ENCODE measurements at regions not wholly inside any gene's neighbourhood (a gene's known extent, or its start where the extent isn't known, plus 50 kb on each side); places are given as distances from the start of the nearest gene placed in this dataset.
A peak's percentile ranks its signal among the peaks of the same experiment; 100 is the strongest.

GRCh38 chrX:40158036-40158706 lies 60.4 kb upstream of the BCOR start:
- TF ChIP-seq SRF (IDR thresholded peaks at IDR 0.05; ENCODE audit: low read depth, low read length) (no peak), ZNF17 (CRISPR knock-in tag; IDR thresholded peaks at IDR 0.05) (no peak), TAF1 (CRISPR knock-in tag; IDR thresholded peaks at IDR 0.05) (peak; percentile 48; the same call in 1 of the 2 replicates), FOXM1 (CRISPR knock-in tag; IDR thresholded peaks at IDR 0.05) (no peak), ZNF740 (CRISPR knock-in tag; IDR thresholded peaks at IDR 0.05) (no peak), ZNF318 (CRISPR knock-in tag; IDR thresholded peaks at IDR 0.05) (no peak), TRIM22 (IDR thresholded peaks at IDR 0.05) (no peak), KDM5A (IDR thresholded peaks at IDR 0.05; ENCODE audit: borderline replicate concordance, low read length) (no peak), ZFX (CRISPR knock-in tag; IDR thresholded peaks at IDR 0.05; ENCODE audit: low read depth) (peak; percentile 81), ZNF784 (CRISPR knock-in tag; IDR thresholded peaks at IDR 0.05; ENCODE audit: borderline replicate concordance) (no peak)

Data from HepG2 (cell line).